Activated T-helper 2 cell treated with anti-CD3 and anti-CD28 coated beads, Interferon-gamma antibody, Interleukin-2, Interleukin-4, amounts not matched to agents 10 μg/mL and 5 μg/mL and 100 μg/mL, durations not matched to agents 14 hours and 24 hours and 36 hours (primary cell): ENCODE measurements at regions not wholly inside any gene's neighbourhood (a gene's known extent, or its start where the extent isn't known, plus 50 kb on each side); places are given as distances from the start of the nearest gene placed in this dataset.
"Not testable (repeated sequence)": the region's sequence is repeated elsewhere in the genome, so short reads cannot be mapped to it uniquely, and the experiment has no call there.

ENCODE experiments used
- DNase-seq: peaks from one replicate; pipeline ENCODE4 v3.0.0; 2021; ENCODE audit warnings: low spot score
- H3K27ac Mint-ChIP-seq: one replicate; pipeline ENCODE4 v1.8.0; 2021; ENCODE audit warnings: mixed read lengths
- H3K27me3 Mint-ChIP-seq: one replicate; pipeline ENCODE4 v1.8.0; 2021; ENCODE audit warnings: low read depth, mixed read lengths
- H3K36me3 Mint-ChIP-seq: one replicate; pipeline ENCODE4 v1.8.0; 2021; ENCODE audit warnings: low read depth, mixed read lengths
- H3K4me1 Mint-ChIP-seq: one replicate; pipeline ENCODE4 v1.8.0; 2021; ENCODE audit warnings: low read depth, mixed read lengths
- H3K4me3 Mint-ChIP-seq: one replicate; pipeline ENCODE4 v1.8.0; 2021; ENCODE audit warnings: low read depth, mild to moderate bottlenecking, moderate library complexity, mixed read lengths
- H3K9me3 Mint-ChIP-seq: one replicate; pipeline ENCODE4 v1.8.0; 2021; ENCODE audit warnings: mixed read lengths
- intact Hi-C: fragments of 100-400 bp; cut with micrococcal nuclease; formaldehyde crosslinking; loops from one replicate; pipeline ENCODE4 v1.15.1; 2023

- H3K4me3 Mint-ChIP-seq, DNase-seq, intact Hi-C loops, H3K27me3 Mint-ChIP-seq, H3K36me3 Mint-ChIP-seq, H3K9me3 Mint-ChIP-seq, H3K4me1 Mint-ChIP-seq, H3K27ac Mint-ChIP-seq: not testable (repeated sequence)
Observed at GRCh38 chr10:15421875-15422274, 50.8 kb upstream of the FAM171A1 start.
